HepG2 (cell line): ENCODE measurements at regions not wholly inside any gene's neighbourhood (a gene's known extent, or its start where the extent isn't known, plus 50 kb on each side); places are given as distances from the start of the nearest gene placed in this dataset.

ENCODE experiments used
- CENPX ChIP-seq: sonication (generic); formaldehyde crosslinking; IDR thresholded peaks from 2 replicates; pipeline ENCODE4 v1.9.0; 2021; ENCODE audit warnings: mild to moderate bottlenecking, missing genetic modification reagents, moderate library complexity
- FOSL1 ChIP-seq: sonication (generic); formaldehyde crosslinking; IDR thresholded peaks from 2 replicates; pipeline ENCODE4 v1.9.0; 2021; ENCODE audit warnings: missing genetic modification reagents, borderline replicate concordance
- FOXA1 ChIP-seq, 2 experiments: fragments of 450-650 bp in 1 of 2; sonication (generic) in 1 of 2; formaldehyde crosslinking in 1 of 2; IDR thresholded peaks; 2 replicates each; pipeline versions ENCODE4 v1.4.0 to v1.6.1; 2016 to 2020; ENCODE audit warnings: missing genetic modification reagents in 1 of 2
- HMGA1 ChIP-seq: sonication (generic); formaldehyde crosslinking; conservative IDR thresholded peaks from 2 replicates; pipeline ENCODE4 v1.4.0; 2020; ENCODE audit warnings: missing genetic modification reagents
- HOXA9 ChIP-seq: sonication (generic); formaldehyde crosslinking; IDR thresholded peaks from 2 replicates; pipeline ENCODE4 v1.8.1; 2022; ENCODE audit warnings: missing genetic modification reagents, mild to moderate bottlenecking, moderate library complexity, borderline replicate concordance
- PBX3 ChIP-seq: sonication (generic); formaldehyde crosslinking; IDR thresholded peaks from 2 replicates; pipeline ENCODE4 v1.8.1; 2023; ENCODE audit warnings: missing genetic modification reagents, inconsistent platforms, borderline replicate concordance
- REXO4 ChIP-seq: sonication (generic); formaldehyde crosslinking; IDR thresholded peaks from 2 replicates; pipeline ENCODE4 v1.8.0; 2022; ENCODE audit warnings: missing genetic modification reagents, mild to moderate bottlenecking, borderline replicate concordance
- SAP130 ChIP-seq: IDR thresholded peaks from 2 replicates; pipeline ENCODE4 v1.6.1; 2016; ENCODE audit warnings: low read depth
- SOX13 ChIP-seq, 3 experiments: fragments of 450-650 bp in 1 of 3; sonication (generic) in 1 of 3; formaldehyde crosslinking in 1 of 3; IDR thresholded peaks in 2 of 3; conservative IDR thresholded peaks in 1 of 3; 2 replicates each; pipeline versions ENCODE4 v1.5.0 to v1.6.1; 2016 to 2020; ENCODE audit warnings: antibody characterized with exemption in 1 of 3, mild to moderate bottlenecking in 1 of 3, missing compliant biosample characterization in 1 of 3, missing genetic modification reagents in 1 of 3, moderate library complexity in 1 of 3
- THYN1 ChIP-seq: sonication (generic); formaldehyde crosslinking; IDR thresholded peaks from 2 replicates; pipeline ENCODE4 v1.8.1; 2023; ENCODE audit warnings: low read depth, mild to moderate bottlenecking, moderate library complexity, missing genetic modification reagents, borderline replicate concordance
- ZMYM3 ChIP-seq: sonication (generic); formaldehyde crosslinking; IDR thresholded peaks from 2 replicates; pipeline ENCODE4 v1.5.1; 2020; ENCODE audit warnings: mild to moderate bottlenecking, missing genetic modification reagents
- ZNF160 ChIP-seq: sonication (generic); formaldehyde crosslinking; IDR thresholded peaks from 2 replicates; pipeline ENCODE4 v1.8.0; 2022; ENCODE audit warnings: mild to moderate bottlenecking, inconsistent platforms, missing genetic modification reagents
- ZNF569 ChIP-seq: sonication (generic); formaldehyde crosslinking; IDR thresholded peaks from 2 replicates; pipeline ENCODE4 v1.5.0; 2020; ENCODE audit warnings: mild to moderate bottlenecking, missing genetic modification reagents, moderate library complexity, borderline replicate concordance
- TF ChIP-seq, protein P1 (sequence below): sonication (generic); formaldehyde crosslinking; IDR thresholded peaks from 2 replicates; pipeline ENCODE4; 2020; ENCODE audit warnings: missing genetic modification reagents, mild to moderate bottlenecking, borderline replicate concordance
- TF ChIP-seq, protein P2 (sequence below): sonication (generic); formaldehyde crosslinking; IDR thresholded peaks from one replicate; pipeline ENCODE4 v1.5.1; 2020; ENCODE audit warnings: mild to moderate bottlenecking, missing genetic modification reagents; ENCODE audit errors: not compliant biosample characterization

- TF ChIP-seq, protein P1, sequence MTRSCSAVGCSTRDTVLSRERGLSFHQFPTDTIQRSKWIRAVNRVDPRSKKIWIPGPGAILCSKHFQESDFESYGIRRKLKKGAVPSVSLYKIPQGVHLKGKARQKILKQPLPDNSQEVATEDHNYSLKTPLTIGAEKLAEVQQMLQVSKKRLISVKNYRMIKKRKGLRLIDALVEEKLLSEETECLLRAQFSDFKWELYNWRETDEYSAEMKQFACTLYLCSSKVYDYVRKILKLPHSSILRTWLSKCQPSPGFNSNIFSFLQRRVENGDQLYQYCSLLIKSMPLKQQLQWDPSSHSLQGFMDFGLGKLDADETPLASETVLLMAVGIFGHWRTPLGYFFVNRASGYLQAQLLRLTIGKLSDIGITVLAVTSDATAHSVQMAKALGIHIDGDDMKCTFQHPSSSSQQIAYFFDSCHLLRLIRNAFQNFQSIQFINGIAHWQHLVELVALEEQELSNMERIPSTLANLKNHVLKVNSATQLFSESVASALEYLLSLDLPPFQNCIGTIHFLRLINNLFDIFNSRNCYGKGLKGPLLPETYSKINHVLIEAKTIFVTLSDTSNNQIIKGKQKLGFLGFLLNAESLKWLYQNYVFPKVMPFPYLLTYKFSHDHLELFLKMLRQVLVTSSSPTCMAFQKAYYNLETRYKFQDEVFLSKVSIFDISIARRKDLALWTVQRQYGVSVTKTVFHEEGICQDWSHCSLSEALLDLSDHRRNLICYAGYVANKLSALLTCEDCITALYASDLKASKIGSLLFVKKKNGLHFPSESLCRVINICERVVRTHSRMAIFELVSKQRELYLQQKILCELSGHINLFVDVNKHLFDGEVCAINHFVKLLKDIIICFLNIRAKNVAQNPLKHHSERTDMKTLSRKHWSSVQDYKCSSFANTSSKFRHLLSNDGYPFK (CRISPR knock-in tag) = peak; percentile 83
- TF ChIP-seq CENPX (CRISPR knock-in tag) = no peak
- TF ChIP-seq ZNF160 (CRISPR knock-in tag) = no peak
- TF ChIP-seq ZNF569 (CRISPR knock-in tag) = no peak
- no peak for TF ChIP-seq HOXA9 (CRISPR knock-in tag)
- no peak for TF ChIP-seq PBX3 (CRISPR knock-in tag)
- TF ChIP-seq, protein P2, sequence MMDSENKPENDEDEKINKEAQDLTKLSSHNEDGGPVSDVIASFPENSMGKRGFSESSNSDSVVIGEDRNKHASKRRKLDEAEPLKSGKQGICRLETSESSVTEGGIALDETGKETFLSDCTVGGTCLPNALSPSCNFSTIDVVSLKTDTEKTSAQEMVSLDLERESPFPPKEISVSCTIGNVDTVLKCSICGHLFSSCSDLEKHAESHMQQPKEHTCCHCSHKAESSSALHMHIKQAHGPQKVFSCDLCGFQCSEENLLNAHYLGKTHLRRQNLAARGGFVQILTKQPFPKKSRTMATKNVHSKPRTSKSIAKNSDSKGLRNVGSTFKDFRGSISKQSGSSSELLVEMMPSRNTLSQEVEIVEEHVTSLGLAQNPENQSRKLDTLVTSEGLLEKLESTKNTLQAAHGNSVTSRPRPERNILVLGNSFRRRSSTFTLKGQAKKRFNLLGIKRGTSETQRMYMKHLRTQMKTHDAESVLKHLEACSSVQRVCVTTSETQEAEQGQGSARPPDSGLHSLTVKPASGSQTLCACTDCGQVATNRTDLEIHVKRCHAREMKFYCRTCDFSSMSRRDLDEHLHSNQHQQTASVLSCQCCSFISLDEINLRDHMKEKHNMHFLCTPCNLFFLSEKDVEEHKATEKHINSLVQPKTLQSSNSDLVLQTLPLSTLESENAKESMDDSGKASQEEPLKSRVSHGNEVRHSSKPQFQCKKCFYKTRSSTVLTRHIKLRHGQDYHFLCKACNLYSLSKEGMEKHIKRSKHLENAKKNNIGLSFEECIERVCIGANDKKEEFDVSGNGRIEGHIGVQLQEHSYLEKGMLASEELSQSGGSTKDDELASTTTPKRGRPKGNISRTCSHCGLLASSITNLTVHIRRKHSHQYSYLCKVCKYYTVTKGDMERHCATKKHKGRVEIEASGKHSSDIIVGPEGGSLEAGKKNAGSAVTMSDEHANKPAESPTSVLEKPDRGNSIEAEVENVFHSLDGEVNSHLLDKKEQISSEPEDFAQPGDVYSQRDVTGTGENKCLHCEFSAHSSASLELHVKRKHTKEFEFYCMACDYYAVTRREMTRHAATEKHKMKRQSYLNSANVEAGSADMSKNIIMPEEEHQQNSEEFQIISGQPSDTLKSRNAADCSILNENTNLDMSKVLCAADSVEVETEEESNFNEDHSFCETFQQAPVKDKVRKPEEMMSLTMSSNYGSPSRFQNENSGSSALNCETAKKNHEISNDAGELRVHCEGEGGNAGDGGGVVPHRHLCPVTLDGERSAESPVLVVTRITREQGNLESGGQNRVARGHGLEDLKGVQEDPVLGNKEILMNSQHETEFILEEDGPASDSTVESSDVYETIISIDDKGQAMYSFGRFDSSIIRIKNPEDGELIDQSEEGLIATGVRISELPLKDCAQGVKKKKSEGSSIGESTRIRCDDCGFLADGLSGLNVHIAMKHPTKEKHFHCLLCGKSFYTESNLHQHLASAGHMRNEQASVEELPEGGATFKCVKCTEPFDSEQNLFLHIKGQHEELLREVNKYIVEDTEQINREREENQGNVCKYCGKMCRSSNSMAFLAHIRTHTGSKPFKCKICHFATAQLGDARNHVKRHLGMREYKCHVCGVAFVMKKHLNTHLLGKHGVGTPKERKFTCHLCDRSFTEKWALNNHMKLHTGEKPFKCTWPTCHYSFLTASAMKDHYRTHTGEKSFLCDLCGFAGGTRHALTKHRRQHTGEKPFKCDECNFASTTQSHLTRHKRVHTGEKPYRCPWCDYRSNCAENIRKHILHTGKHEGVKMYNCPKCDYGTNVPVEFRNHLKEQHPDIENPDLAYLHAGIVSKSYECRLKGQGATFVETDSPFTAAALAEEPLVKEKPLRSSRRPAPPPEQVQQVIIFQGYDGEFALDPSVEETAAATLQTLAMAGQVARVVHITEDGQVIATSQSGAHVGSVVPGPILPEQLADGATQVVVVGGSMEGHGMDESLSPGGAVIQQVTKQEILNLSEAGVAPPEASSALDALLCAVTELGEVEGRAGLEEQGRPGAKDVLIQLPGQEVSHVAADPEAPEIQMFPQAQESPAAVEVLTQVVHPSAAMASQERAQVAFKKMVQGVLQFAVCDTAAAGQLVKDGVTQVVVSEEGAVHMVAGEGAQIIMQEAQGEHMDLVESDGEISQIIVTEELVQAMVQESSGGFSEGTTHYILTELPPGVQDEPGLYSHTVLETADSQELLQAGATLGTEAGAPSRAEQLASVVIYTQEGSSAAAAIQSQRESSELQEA (CRISPR knock-in tag) = no peak
- peak; percentile 98 for TF ChIP-seq ZMYM3
- TF ChIP-seq FOSL1 (CRISPR knock-in tag) = no peak
- peak; percentile 95 for TF ChIP-seq SAP130
- no peak for TF ChIP-seq SOX13 (IDR thresholded peaks at IDR 0.05)
- TF ChIP-seq SOX13 (CRISPR knock-in tag; conservative IDR thresholded peaks at IDR 0.05 in 1 of 2, IDR thresholded peaks at IDR 0.05 in 1 of 2) = peak in 1 of 2 experiments; percentile 80; a peak in 2 of 4 replicates
- no peak for TF ChIP-seq HMGA1 (CRISPR knock-in tag)
- no peak; the same call in 1 of the 2 replicates for TF ChIP-seq REXO4 (CRISPR knock-in tag)
- TF ChIP-seq FOXA1 (IDR thresholded peaks at IDR 0.05) = no peak
- TF ChIP-seq FOXA1 (CRISPR knock-in tag; IDR thresholded peaks at IDR 0.05) = peak; percentile 68
- no peak for TF ChIP-seq THYN1
Observed at GRCh38 chr20:50274570-50275430, 84.2 kb downstream of the CEBPB start (continued).
